ENCODE measurements at regions not wholly inside any gene's neighbourhood (a gene's known extent, or its start where the extent isn't known, plus 50 kb on each side); places are given as distances from the start of the nearest gene placed in this dataset.

- no peak overlapping the region for H3K4me3 Mint-ChIP-seq
- Histone ChIP-seq H3K36me3 (ENCODE audit: insufficient read depth, low read length) (no peaks in the 10 kb centered on the region), H3K9me3 (ENCODE audit: low read length) (no peaks in the 10 kb centered on the region), H3K4me1 (ENCODE audit: insufficient read depth, low read length) (no peaks in the 10 kb centered on the region), H3K27me3 (ENCODE audit: insufficient read depth, low read length, poor library complexity, severe bottlenecking) (no peaks in the 10 kb centered on the region), H3K27ac (ENCODE audit: low read depth, low read length) (no peak overlapping the region), H3K4me3 (ENCODE audit: low read length) (no peak overlapping the region)
- no peak overlapping the region for H3K27ac Mint-ChIP-seq
- no peaks in the 10 kb centered on the region for H3K4me1 Mint-ChIP-seq
- DNase-seq: no peak
- no peaks in the 10 kb centered on the region for H3K27me3 Mint-ChIP-seq
- H3K36me3 Mint-ChIP-seq: no peaks in the 10 kb centered on the region
- ChIA-PET POLR2A (no interaction called here), CTCF (no interaction called here)
- H3K9me3 Mint-ChIP-seq: peaks cover 10 to 30% (median 17%) of the 10 kb centered on the region in 5 donors
Measured at GRCh38 chr6:48701572-48701971, 590.6 kb upstream of the PTCHD4 start.

GRCh38 chr6:48695872-48696271 lies 584.9 kb upstream of the PTCHD4 start:
- Mint-ChIP-seq H3K4me1 (no peaks in the 10 kb centered on the region), H3K36me3 (peaks cover 0 to 1% (median 0%) of the 10 kb centered on the region in 3 donors), H3K9me3 (peaks cover 17 to 43% (median 32%) of the 10 kb centered on the region in 5 donors), H3K27ac (no peak overlapping the region), H3K27me3 (no peaks in the 10 kb centered on the region), H3K4me3 (no peak overlapping the region)
- no peaks in the 10 kb centered on the region for H3K36me3 ChIP-seq (ENCODE audit: insufficient read depth, low read length)
- H3K4me1 ChIP-seq (ENCODE audit: insufficient read depth, low read length): no peaks in the 10 kb centered on the region
- no peaks in the 10 kb centered on the region for H3K27me3 ChIP-seq (ENCODE audit: insufficient read depth, low read length, poor library complexity, severe bottlenecking)
- H3K9me3 ChIP-seq (ENCODE audit: low read length): no peaks in the 10 kb centered on the region
- DNase-seq: no peak
- ChIA-PET POLR2A (no interaction called here), CTCF (no interaction called here)
- H3K27ac ChIP-seq (ENCODE audit: low read depth, low read length): no peak overlapping the region
- H3K4me3 ChIP-seq (ENCODE audit: low read length): no peak overlapping the region

GRCh38 chr6:48691420-48691819 lies 580.4 kb upstream of the PTCHD4 start:
- no peaks in the 10 kb centered on the region for H3K4me1 Mint-ChIP-seq
- Histone ChIP-seq H3K27ac (ENCODE audit: low read depth, low read length) (no peak overlapping the region), H3K4me1 (ENCODE audit: insufficient read depth, low read length) (no peaks in the 10 kb centered on the region), H3K4me3 (ENCODE audit: low read length) (no peak overlapping the region), H3K9me3 (ENCODE audit: low read length) (no peaks in the 10 kb centered on the region), H3K36me3 (ENCODE audit: insufficient read depth, low read length) (no peaks in the 10 kb centered on the region), H3K27me3 (ENCODE audit: insufficient read depth, low read length, poor library complexity, severe bottlenecking) (no peaks in the 10 kb centered on the region)
- H3K27ac Mint-ChIP-seq: no peak overlapping the region
- H3K27me3 Mint-ChIP-seq: no peaks in the 10 kb centered on the region
- CTCF ChIA-PET: no interaction called here
- no peak for DNase-seq
- peaks cover 0 to 1% (median 0%) of the 10 kb centered on the region in 3 donors for H3K36me3 Mint-ChIP-seq
- POLR2A ChIA-PET: no interaction called here
- no peak overlapping the region for H3K4me3 Mint-ChIP-seq
- peaks cover 27 to 51% (median 45%) of the 10 kb centered on the region in 5 donors for H3K9me3 Mint-ChIP-seq

GRCh38 chr6:48689498-48689897 lies 578.5 kb upstream of the PTCHD4 start:
- ChIA-PET POLR2A (no interaction called here), CTCF (no interaction called here)
- H3K36me3 Mint-ChIP-seq: no peaks in the 10 kb centered on the region
- Histone ChIP-seq H3K4me3 (ENCODE audit: low read length) (no peak overlapping the region), H3K36me3 (ENCODE audit: insufficient read depth, low read length) (no peaks in the 10 kb centered on the region), H3K9me3 (ENCODE audit: low read length) (no peaks in the 10 kb centered on the region), H3K27me3 (ENCODE audit: insufficient read depth, low read length, poor library complexity, severe bottlenecking) (no peaks in the 10 kb centered on the region), H3K27ac (ENCODE audit: low read depth, low read length) (no peak overlapping the region), H3K4me1 (ENCODE audit: insufficient read depth, low read length) (no peaks in the 10 kb centered on the region)
- H3K27ac Mint-ChIP-seq: no peak overlapping the region
- H3K4me3 Mint-ChIP-seq: no peak overlapping the region
- no peaks in the 10 kb centered on the region for H3K4me1 Mint-ChIP-seq
- H3K9me3 Mint-ChIP-seq: peaks cover 20 to 47% (median 33%) of the 10 kb centered on the region in 5 donors
- no peaks in the 10 kb centered on the region for H3K27me3 Mint-ChIP-seq
- no peak for DNase-seq

GRCh38 chr6:48678390-48678789 lies 567.4 kb upstream of the PTCHD4 start:
- H3K4me1 ChIP-seq (ENCODE audit: insufficient read depth, low read length): no peaks in the 10 kb centered on the region
- H3K36me3 ChIP-seq (ENCODE audit: insufficient read depth, low read length): no peaks in the 10 kb centered on the region
- DNase-seq: no peak
- Mint-ChIP-seq H3K4me1 (no peaks in the 10 kb centered on the region), H3K27me3 (no peaks in the 10 kb centered on the region), H3K36me3 (no peaks in the 10 kb centered on the region), H3K9me3 (peaks cover 0 to 21% (median 12%) of the 10 kb centered on the region in 5 donors), H3K4me3 (no peak overlapping the region), H3K27ac (no peak overlapping the region)
- ChIA-PET POLR2A (no interaction called here), CTCF (no interaction called here)
- H3K27me3 ChIP-seq (ENCODE audit: insufficient read depth, low read length, poor library complexity, severe bottlenecking): no peaks in the 10 kb centered on the region
- H3K9me3 ChIP-seq (ENCODE audit: low read length): no peaks in the 10 kb centered on the region
- H3K4me3 ChIP-seq (ENCODE audit: low read length): no peak overlapping the region
- no peak overlapping the region for H3K27ac ChIP-seq (ENCODE audit: low read depth, low read length)

GRCh38 chr6:48671505-48671904 lies 560.5 kb upstream of the PTCHD4 start:
- peaks cover 0 to 22% (median 5%) of the 10 kb centered on the region in 5 donors for H3K9me3 Mint-ChIP-seq

GRCh38 chr6:48670546-48670945 lies 559.5 kb upstream of the PTCHD4 start:
- no peak overlapping the region for H3K27ac ChIP-seq (ENCODE audit: low read depth, low read length)

More at GRCh38 chr6:48671505-48671904, 560.5 kb upstream of the PTCHD4 start:
- DNase-seq: no peak
- Mint-ChIP-seq H3K36me3 (no peaks in the 10 kb centered on the region), H3K4me3 (no peak overlapping the region), H3K27me3 (no peaks in the 10 kb centered on the region), H3K4me1 (no peaks in the 10 kb centered on the region), H3K27ac (no peak overlapping the region)
- Histone ChIP-seq H3K4me1 (ENCODE audit: insufficient read depth, low read length) (no peaks in the 10 kb centered on the region), H3K27ac (ENCODE audit: low read depth, low read length) (no peak overlapping the region), H3K4me3 (ENCODE audit: low read length) (no peak overlapping the region), H3K27me3 (ENCODE audit: insufficient read depth, low read length, poor library complexity, severe bottlenecking) (no peaks in the 10 kb centered on the region), H3K9me3 (ENCODE audit: low read length) (peaks cover 2% of the 10 kb centered on the region), H3K36me3 (ENCODE audit: insufficient read depth, low read length) (no peaks in the 10 kb centered on the region)
- ChIA-PET CTCF (no interaction called here), POLR2A (no interaction called here)

GRCh38 chr6:48667797-48668196 lies 556.8 kb upstream of the PTCHD4 start:
- Histone ChIP-seq H3K27ac (ENCODE audit: low read depth, low read length) (no peak overlapping the region), H3K4me1 (ENCODE audit: insufficient read depth, low read length) (no peaks in the 10 kb centered on the region), H3K4me3 (ENCODE audit: low read length) (no peak overlapping the region), H3K9me3 (ENCODE audit: low read length) (peaks cover 4% of the 10 kb centered on the region), H3K27me3 (ENCODE audit: insufficient read depth, low read length, poor library complexity, severe bottlenecking) (no peaks in the 10 kb centered on the region), H3K36me3 (ENCODE audit: insufficient read depth, low read length) (no peaks in the 10 kb centered on the region)
- no peaks in the 10 kb centered on the region for H3K36me3 Mint-ChIP-seq
- H3K4me1 Mint-ChIP-seq: no peaks in the 10 kb centered on the region
- DNase-seq: no peak
- ChIA-PET POLR2A (no interaction called here), CTCF (no interaction called here)
- H3K4me3 Mint-ChIP-seq: no peak overlapping the region
- no peak overlapping the region for H3K27ac Mint-ChIP-seq
- H3K27me3 Mint-ChIP-seq: no peaks in the 10 kb centered on the region
- peaks cover 0 to 26% (median 2%) of the 10 kb centered on the region in 5 donors for H3K9me3 Mint-ChIP-seq

More at GRCh38 chr6:48670546-48670945, 559.5 kb upstream of the PTCHD4 start:
- Mint-ChIP-seq H3K4me3 (no peak overlapping the region), H3K4me1 (no peaks in the 10 kb centered on the region), H3K9me3 (peaks cover 0 to 22% (median 5%) of the 10 kb centered on the region in 5 donors), H3K27ac (no peak overlapping the region), H3K27me3 (no peaks in the 10 kb centered on the region), H3K36me3 (no peaks in the 10 kb centered on the region)
- H3K4me1 ChIP-seq (ENCODE audit: insufficient read depth, low read length): no peaks in the 10 kb centered on the region
- DNase-seq: no peak
- ChIA-PET POLR2A (no interaction called here), CTCF (no interaction called here)
- H3K4me3 ChIP-seq (ENCODE audit: low read length): no peak overlapping the region
- H3K9me3 ChIP-seq (ENCODE audit: low read length): peaks cover 4% of the 10 kb centered on the region
- H3K36me3 ChIP-seq (ENCODE audit: insufficient read depth, low read length): no peaks in the 10 kb centered on the region
- no peaks in the 10 kb centered on the region for H3K27me3 ChIP-seq (ENCODE audit: insufficient read depth, low read length, poor library complexity, severe bottlenecking)

- H3K4me3 ChIP-seq (ENCODE audit: low read length): no peak overlapping the region
- H3K4me3 Mint-ChIP-seq: no peak overlapping the region
- ChIA-PET CTCF (no interaction called here), POLR2A (no interaction called here)
- no peaks in the 10 kb centered on the region for H3K27me3 Mint-ChIP-seq
- no peaks in the 10 kb centered on the region for H3K36me3 ChIP-seq (ENCODE audit: insufficient read depth, low read length)
- no peak for DNase-seq
- peaks cover 4% of the 10 kb centered on the region for H3K9me3 ChIP-seq (ENCODE audit: low read length)
- peaks cover 0 to 15% (median 2%) of the 10 kb centered on the region in 5 donors for H3K9me3 Mint-ChIP-seq
- H3K4me1 Mint-ChIP-seq: no peaks in the 10 kb centered on the region
- no peak overlapping the region for H3K27ac ChIP-seq (ENCODE audit: low read depth, low read length)
- H3K4me1 ChIP-seq (ENCODE audit: insufficient read depth, low read length): no peaks in the 10 kb centered on the region
- no peak overlapping the region for H3K27ac Mint-ChIP-seq
- no peaks in the 10 kb centered on the region for H3K36me3 Mint-ChIP-seq
- H3K27me3 ChIP-seq (ENCODE audit: insufficient read depth, low read length, poor library complexity, severe bottlenecking): no peaks in the 10 kb centered on the region
Measured at GRCh38 chr6:48664826-48665225, 553.8 kb upstream of the PTCHD4 start.

Data from CD8-positive, alpha-beta memory T cell (primary cell).